Keratinocyte (primary cell): ENCODE measurements at regions not wholly inside any gene's neighbourhood (a gene's known extent, or its start where the extent isn't known, plus 50 kb on each side); places are given as distances from the start of the nearest gene placed in this dataset.

ENCODE experiments used
- DNase-seq: peaks from one replicate; pipeline ENCODE4 v3.0.0-alpha.2; 2011; ENCODE audit warnings: low read depth, missing footprints, low spot score
- FAIRE-seq: peaks from 2 replicates; lab custom pipeline; 2011; peaks lifted over from hg19 to GRCh38; lab: Jason Lieb, UNC
- H2AFZ ChIP-seq: 2 replicates; pipeline ENCODE4 v1.6.0; 2012; ENCODE audit warnings: low read length, control low read depth, inconsistent platforms; ENCODE audit not compliant: control insufficient read depth
- H3K27ac ChIP-seq: 2 replicates; pipeline ENCODE4 v1.5.1; 2011; ENCODE audit warnings: low read length; ENCODE audit not compliant: control insufficient read depth, insufficient read depth
- H3K27me3 ChIP-seq: 3 replicates; pipeline ENCODE4 v1.6.0; 2011; ENCODE audit warnings: low read length; ENCODE audit not compliant: control insufficient read depth, insufficient read depth; ENCODE audit errors: extremely low read depth
- H3K36me3 ChIP-seq, 2 experiments: 2 replicates in 1 of 2; 3 replicates in 1 of 2; pipeline ENCODE4 v1.5.1; 2011; ENCODE audit warnings: low read length in 2 of 2, mild to moderate bottlenecking in 1 of 2; ENCODE audit not compliant: control insufficient read depth in 2 of 2, insufficient read depth in 2 of 2; ENCODE audit errors: extremely low read depth in 1 of 2
- H3K4me1 ChIP-seq: 3 replicates; pipeline ENCODE4 v1.5.1; 2011; ENCODE audit warnings: low read length; ENCODE audit not compliant: control insufficient read depth, insufficient read depth; ENCODE audit errors: extremely low read depth
- H3K4me2 ChIP-seq: 3 replicates; pipeline ENCODE4 v1.6.0; 2011; ENCODE audit warnings: low read depth, low read length; ENCODE audit not compliant: control insufficient read depth, insufficient read depth; ENCODE audit errors: extremely low read depth
- H3K4me3 ChIP-seq, 3 experiments: fragments of 200-600 bp in 1 of 3; sonication (generic) in 1 of 3; 2 replicates in 2 of 3; 3 replicates in 1 of 3; pipeline ENCODE4 v1.5.1; 2011 to 2016; ENCODE audit warnings: low read length in 3 of 3, mild to moderate bottlenecking in 3 of 3, control low read depth in 2 of 3, inconsistent platforms in 1 of 3, low read depth in 1 of 3, mixed read lengths in 1 of 3, mixed run types in 1 of 3, moderate library complexity in 1 of 3; ENCODE audit not compliant: control insufficient read depth in 2 of 3, insufficient read depth in 2 of 3; ENCODE audit errors: extremely low read depth in 1 of 3
- H3K79me2 ChIP-seq: 2 replicates; pipeline ENCODE4 v1.6.0; 2012; ENCODE audit warnings: low read length; ENCODE audit not compliant: control insufficient read depth, insufficient read depth
- H3K9ac ChIP-seq: 3 replicates; pipeline ENCODE4 v1.6.0; 2011; ENCODE audit warnings: low read length; ENCODE audit not compliant: control insufficient read depth, insufficient read depth; ENCODE audit errors: extremely low read depth
- H3K9me1 ChIP-seq: 3 replicates; pipeline ENCODE4 v1.6.0; 2011; ENCODE audit warnings: low read length; ENCODE audit not compliant: control insufficient read depth, insufficient read depth; ENCODE audit errors: extremely low read depth
- H3K9me3 ChIP-seq: 2 replicates; pipeline ENCODE4 v1.5.1; 2012; ENCODE audit warnings: low read depth, low read length; ENCODE audit not compliant: control insufficient read depth
- H4K20me1 ChIP-seq: 3 replicates; pipeline ENCODE4 v1.6.0; 2011; ENCODE audit warnings: low read length; ENCODE audit not compliant: control insufficient read depth, insufficient read depth; ENCODE audit errors: extremely low read depth
- EZH2 ChIP-seq: IDR thresholded peaks from one replicate; pipeline ENCODE4 v1.6.1; 2012; ENCODE audit warnings: inconsistent platforms, mild to moderate bottlenecking, low read length, moderate library complexity
- dilution Hi-C: fragments of 300-500 bp; cut with MboI; formaldehyde crosslinking; loops from one replicate; pipeline ENCODE4 v1.7.0; 2020; ENCODE audit warnings: low sequenced_read_pairs; ENCODE audit not compliant: extremely low pct_ligation_motif_present
- TF ChIP-seq, protein P1 (sequence below), 3 experiments: IDR thresholded peaks in 1 of 3; conservative IDR thresholded peaks in 1 of 3; optimal IDR thresholded peaks in 1 of 3; 2 replicates in 2 of 3; 3 replicates in 1 of 3; pipeline versions ENCODE3 to v1.5.1; 2011; ENCODE audit warnings: low read length in 3 of 3, mild to moderate bottlenecking in 3 of 3, moderate library complexity in 2 of 3, control low read depth in 1 of 3, inconsistent platforms in 1 of 3; ENCODE audit not compliant: insufficient read depth in 2 of 3; ENCODE audit errors: extremely low read depth in 1 of 3

DNA sequence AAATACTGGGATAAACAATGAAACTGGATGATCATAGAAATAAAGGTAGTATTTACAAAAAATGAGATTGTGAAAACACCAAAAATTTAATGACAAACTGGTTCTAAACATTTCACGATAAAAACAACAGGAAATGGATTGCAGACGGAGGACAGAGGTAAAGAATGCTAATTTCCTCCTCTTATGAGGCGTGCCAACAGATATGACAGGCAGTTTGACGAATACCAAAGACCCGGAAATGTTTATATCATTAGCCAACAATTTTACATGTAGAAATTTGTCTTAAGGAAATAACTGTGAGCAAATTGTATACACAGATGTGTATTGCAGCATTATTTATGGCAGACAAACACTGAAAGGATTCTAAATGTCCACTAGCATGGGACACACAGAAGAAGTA lies 162.0 kb upstream of the MGMT start:
- Histone ChIP-seq H3K79me2 (no peaks in the 10 kb centered on the region), H2AFZ (peak overlapping the region; percentile 54), H4K20me1 (no peaks in the 10 kb centered on the region), H3K4me1 (no peaks in the 10 kb centered on the region), H3K4me3 (peak overlapping the region in 1 of 3 experiments; percentile 14), H3K27ac (no peak overlapping the region), H3K4me2 (peak overlapping the region; percentile 42), H3K9me1 (no peaks in the 10 kb centered on the region), H3K27me3 (no peaks in the 10 kb centered on the region), H3K9ac (no peak overlapping the region), H3K9me3 (no peaks in the 10 kb centered on the region), H3K36me3 (no peaks in the 10 kb centered on the region)
- no peak for FAIRE-seq
- DNase-seq, result no peak
- TF ChIP-seq, protein P1, sequence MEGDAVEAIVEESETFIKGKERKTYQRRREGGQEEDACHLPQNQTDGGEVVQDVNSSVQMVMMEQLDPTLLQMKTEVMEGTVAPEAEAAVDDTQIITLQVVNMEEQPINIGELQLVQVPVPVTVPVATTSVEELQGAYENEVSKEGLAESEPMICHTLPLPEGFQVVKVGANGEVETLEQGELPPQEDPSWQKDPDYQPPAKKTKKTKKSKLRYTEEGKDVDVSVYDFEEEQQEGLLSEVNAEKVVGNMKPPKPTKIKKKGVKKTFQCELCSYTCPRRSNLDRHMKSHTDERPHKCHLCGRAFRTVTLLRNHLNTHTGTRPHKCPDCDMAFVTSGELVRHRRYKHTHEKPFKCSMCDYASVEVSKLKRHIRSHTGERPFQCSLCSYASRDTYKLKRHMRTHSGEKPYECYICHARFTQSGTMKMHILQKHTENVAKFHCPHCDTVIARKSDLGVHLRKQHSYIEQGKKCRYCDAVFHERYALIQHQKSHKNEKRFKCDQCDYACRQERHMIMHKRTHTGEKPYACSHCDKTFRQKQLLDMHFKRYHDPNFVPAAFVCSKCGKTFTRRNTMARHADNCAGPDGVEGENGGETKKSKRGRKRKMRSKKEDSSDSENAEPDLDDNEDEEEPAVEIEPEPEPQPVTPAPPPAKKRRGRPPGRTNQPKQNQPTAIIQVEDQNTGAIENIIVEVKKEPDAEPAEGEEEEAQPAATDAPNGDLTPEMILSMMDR (optimal IDR thresholded peaks at IDR 0.05 in 1 of 3, IDR thresholded peaks at IDR 0.05 in 1 of 3, conservative IDR thresholded peaks at IDR 0.05 in 1 of 3; ENCODE audit: extremely low read depth in 1 of 3, insufficient read depth in 2 of 3, low read length in 3 of 3), result no peak
- no peak for TF ChIP-seq EZH2
- dilution Hi-C loops, result no loop called here

DNA sequence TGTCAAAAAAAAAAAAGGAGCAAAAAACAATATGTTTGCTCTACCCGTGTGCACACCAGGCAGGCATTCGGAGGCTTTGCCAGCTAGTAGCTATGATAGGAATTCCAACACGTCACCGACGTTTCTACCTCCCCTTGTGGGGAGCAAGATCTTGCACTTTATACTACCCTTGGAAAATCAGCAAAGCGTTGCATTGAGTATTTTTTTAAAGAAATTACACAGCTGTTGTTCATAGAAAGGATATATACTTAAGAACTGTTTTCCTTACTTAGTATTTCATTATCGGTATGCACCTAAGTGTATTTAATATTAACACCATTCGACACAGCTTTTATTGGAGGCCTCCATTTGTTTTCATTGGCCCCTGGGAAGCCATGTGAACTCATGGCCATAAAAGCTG lies 159.9 kb upstream of the MGMT start:
- no peaks in the 10 kb centered on the region for H3K36me3 ChIP-seq
- FAIRE-seq (no peak), DNase-seq (no peak)
- TF ChIP-seq, protein P1 (optimal IDR thresholded peaks at IDR 0.05 in 1 of 3, IDR thresholded peaks at IDR 0.05 in 1 of 3, conservative IDR thresholded peaks at IDR 0.05 in 1 of 3; ENCODE audit: extremely low read depth in 1 of 3, insufficient read depth in 2 of 3, low read length in 3 of 3), result no peak
- TF ChIP-seq EZH2, result no peak
- H3K4me2 ChIP-seq, result no peak overlapping the region
- H3K9me3 ChIP-seq, result no peaks in the 10 kb centered on the region
- H2AFZ ChIP-seq, result no peak overlapping the region
- H3K9me1 ChIP-seq, result no peaks in the 10 kb centered on the region
- H4K20me1 ChIP-seq, result no peaks in the 10 kb centered on the region
- no peak overlapping the region for H3K4me3 ChIP-seq
- no peaks in the 10 kb centered on the region for H3K27me3 ChIP-seq
- H3K79me2 ChIP-seq, result no peaks in the 10 kb centered on the region
- H3K9ac ChIP-seq, result no peak overlapping the region
- H3K4me1 ChIP-seq, result no peaks in the 10 kb centered on the region
- dilution Hi-C loops, result no loop called here
- no peak overlapping the region for H3K27ac ChIP-seq
